Endothelial cell of umbilical vein (primary cell): ENCODE measurements at regions not wholly inside any gene's neighbourhood (a gene's known extent, or its start where the extent isn't known, plus 50 kb on each side); places are given as distances from the start of the nearest gene placed in this dataset.
A peak's percentile ranks its signal among the peaks of the same experiment; 100 is the strongest.

Source experiments
- BruUV-seq: library from RNA; stranded (reverse); fragments of 400-500 nt; replicated peaks from 2 replicates; lab custom pipeline; 2021; lab: Mats Ljungman, UMichigan
- CTCF ChIA-PET: fragments of 300-600, 350-600 bp; sonication (Branson Sonifier 250); formaldehyde crosslinking; loops from one replicate; lab custom pipeline; 2021; ENCODE audit warnings: antibody characterized with exemption, inconsistent platforms; lab: Charles Lee
- POLR2A ChIA-PET: fragments of 300-600, 350-600 bp; sonication (Branson Sonifier 250); formaldehyde crosslinking; loops from one replicate; lab custom pipeline; 2021; ENCODE audit warnings: antibody characterized with exemption, inconsistent platforms; lab: Charles Lee
- DNase-seq: peaks from one replicate; pipeline ENCODE4 v3.0.0-alpha.2; 2011; ENCODE audit warnings: low read depth, low spot score
- FAIRE-seq: peaks from 2 replicates; lab custom pipeline; 2011; peaks lifted over from hg19 to GRCh38; lab: Jason Lieb, UNC
- H2AFZ ChIP-seq: 2 replicates; pipeline ENCODE4 v1.6.0; 2012; ENCODE audit warnings: low read depth, low read length, control low read depth, inconsistent platforms
- H3K27ac ChIP-seq: 2 replicates; pipeline ENCODE4 v1.5.1; 2011; ENCODE audit warnings: low read depth, mild to moderate bottlenecking, control low read depth, low read length, moderate library complexity; ENCODE audit not compliant: insufficient read depth
- H3K27me3 ChIP-seq, 2 experiments: 2 replicates each; pipeline versions ENCODE4 v1.6.0 to v1.6.1; 2011; ENCODE audit warnings: low read length in 2 of 2, mixed read lengths in 1 of 2; ENCODE audit not compliant: control insufficient read depth in 2 of 2, insufficient read depth in 2 of 2
- H3K36me3 ChIP-seq, 2 experiments: 2 replicates in 1 of 2; 3 replicates in 1 of 2; pipeline ENCODE4 v1.5.1; 2011; ENCODE audit warnings: low read length in 2 of 2, mild to moderate bottlenecking in 1 of 2, moderate library complexity in 1 of 2; ENCODE audit not compliant: control insufficient read depth in 2 of 2, insufficient read depth in 2 of 2; ENCODE audit errors: extremely low read depth in 1 of 2
- H3K4me1 ChIP-seq: 3 replicates; pipeline ENCODE4 v1.5.1; 2011; ENCODE audit warnings: mild to moderate bottlenecking, low read length; ENCODE audit not compliant: control insufficient read depth, insufficient read depth; ENCODE audit errors: extremely low read depth
- H3K4me2 ChIP-seq: 2 replicates; pipeline ENCODE4 v1.6.1; 2011; ENCODE audit warnings: low read length, control low read depth, mixed read lengths; ENCODE audit not compliant: insufficient read depth
- H3K4me3 ChIP-seq, 3 experiments: fragments of 200-600 bp in 1 of 3; sonication (generic), shearing (Covaris generic) in 1 of 3; replicated peaks in 1 of 3; 2 replicates each; pipeline ENCODE4 v1.5.1; 2011 to 2016; ENCODE audit warnings: control low read depth in 3 of 3, low read length in 3 of 3, mild to moderate bottlenecking in 2 of 3, inconsistent platforms in 1 of 3, low read depth in 1 of 3, moderate library complexity in 1 of 3; ENCODE audit not compliant: insufficient read depth in 1 of 3
- H3K79me2 ChIP-seq: 2 replicates; pipeline ENCODE4 v1.6.0; 2012; ENCODE audit warnings: low read length, inconsistent platforms; ENCODE audit not compliant: control insufficient read depth, insufficient read depth
- H3K9ac ChIP-seq: replicated peaks from 2 replicates; pipeline ENCODE3; 2011; ENCODE audit warnings: low read length, control low read depth; ENCODE audit not compliant: insufficient read depth; ENCODE audit errors: extremely low read depth
- H3K9me1 ChIP-seq: replicated peaks from 3 replicates; pipeline ENCODE4 v1.6.0; 2011; ENCODE audit warnings: mild to moderate bottlenecking, low read length; ENCODE audit not compliant: control insufficient read depth, insufficient read depth; ENCODE audit errors: extremely low read depth
- H3K9me3 ChIP-seq: replicated peaks from 2 replicates; pipeline ENCODE4 v1.5.1; 2012; ENCODE audit warnings: low read length, inconsistent platforms; ENCODE audit not compliant: control insufficient read depth, insufficient read depth
- H4K20me1 ChIP-seq: replicated peaks from 2 replicates; pipeline ENCODE3; 2011; ENCODE audit warnings: mild to moderate bottlenecking, low read length; ENCODE audit not compliant: control insufficient read depth, insufficient read depth; ENCODE audit errors: extremely low read depth
- EZH2 ChIP-seq: IDR thresholded peaks from 2 replicates; pipeline ENCODE4 v1.6.1; 2012; ENCODE audit warnings: borderline replicate concordance, low read depth, mild to moderate bottlenecking, moderate library complexity, low read length, inconsistent platforms; ENCODE audit not compliant: severe bottlenecking
- FOS ChIP-seq: IDR thresholded peaks from 2 replicates; pipeline ENCODE4 v1.6.1; 2011; ENCODE audit warnings: mild to moderate bottlenecking, low read length, moderate library complexity, borderline replicate concordance; ENCODE audit not compliant: insufficient read depth
- GATA2 ChIP-seq: IDR thresholded peaks from 2 replicates; pipeline ENCODE4 v1.7.0; 2011; ENCODE audit warnings: low read depth, mild to moderate bottlenecking, moderate library complexity, mixed read lengths, low read length; ENCODE audit not compliant: insufficient read length, insufficient read depth
- JUN ChIP-seq: IDR thresholded peaks from 2 replicates; pipeline ENCODE4 v1.6.1; 2011; ENCODE audit warnings: borderline replicate concordance, low read depth; ENCODE audit not compliant: insufficient read length, insufficient read depth
- MAX ChIP-seq: IDR thresholded peaks from 2 replicates; pipeline ENCODE4 v1.6.1; 2011; ENCODE audit not compliant: insufficient read depth, insufficient read length
- MYC ChIP-seq: IDR thresholded peaks from one replicate; pipeline ENCODE4 v1.6.1; 2011; ENCODE audit warnings: mild to moderate bottlenecking, low read depth, low read length
- POLR2A ChIP-seq: IDR thresholded peaks from 2 replicates; pipeline ENCODE4 v1.6.1; 2012; ENCODE audit warnings: low read depth, mild to moderate bottlenecking, control low read depth, low read length
- POLR2AphosphoS5 ChIP-seq: IDR thresholded peaks from 2 replicates; pipeline ENCODE4 v1.6.1; 2012; ENCODE audit warnings: low read depth, mild to moderate bottlenecking, control low read depth, low read length, moderate library complexity; ENCODE audit not compliant: insufficient read depth
- dilution Hi-C: fragments of 300-500 bp; cut with MboI; formaldehyde crosslinking; loops from one replicate; pipeline ENCODE4 v1.15.0; 2019; ENCODE audit warnings: low sequenced_read_pairs; ENCODE audit not compliant: extremely low pct_ligation_motif_present
- intact Hi-C: fragments of 100-400 bp; cut with micrococcal nuclease; formaldehyde crosslinking; loops from one replicate; pipeline ENCODE4 v1.10.0; 2022
- TF ChIP-seq, protein P1 (sequence below), 2 donors: IDR thresholded peaks; 1 replicate in 1 of 2; 2 replicates in 1 of 2; pipeline ENCODE4 v1.5.1; 2011; ENCODE audit warnings: low read length in 2 of 2, mild to moderate bottlenecking in 2 of 2, moderate library complexity in 2 of 2, control low read depth in 1 of 2, inconsistent platforms in 1 of 2, low read depth in 1 of 2; ENCODE audit not compliant: insufficient read depth in 1 of 2; ENCODE audit errors: extremely low read depth in 1 of 2

- Histone ChIP-seq H3K4me3 (no peak overlapping the region), H2AFZ (no peak overlapping the region), H3K4me1 (no peaks in the 10 kb centered on the region), H3K9me1 (no peaks in the 10 kb centered on the region), H3K79me2 (no peaks in the 10 kb centered on the region), H3K9ac (no peak overlapping the region), H4K20me1 (no peaks in the 10 kb centered on the region), H3K27me3 (no peaks in the 10 kb centered on the region), H3K4me2 (no peak overlapping the region), H3K9me3 (no peaks in the 10 kb centered on the region), H3K36me3 (no peaks in the 10 kb centered on the region), H3K27ac (no peak overlapping the region)
- ChIA-PET CTCF (no interaction called here), POLR2A (no interaction called here)
- no peak for FAIRE-seq
- TF ChIP-seq MAX (no peak), GATA2 (peak; percentile 41)
- DNase-seq, result peak; percentile 1
- BruUV-seq, result no TSS peak
- dilution Hi-C loops (no loop called here), intact Hi-C loops (loop anchor here (10.0 kb wide), 1 partner anchor 315 kb away; no protein-coding TSS in a partner anchor)
Measured at GRCh38 chr13:58999851-59000250, 1163.9 kb downstream of the DIAPH3 start.

GRCh38 chr13:59000770-59001169 is 1163.0 kb downstream of the DIAPH3 start:
- DNase-seq (no peak), FAIRE-seq (no peak)
- Histone ChIP-seq H3K79me2 (no peaks in the 10 kb centered on the region), H3K9me3 (no peaks in the 10 kb centered on the region), H4K20me1 (no peaks in the 10 kb centered on the region), H3K27me3 (no peaks in the 10 kb centered on the region), H3K36me3 (no peaks in the 10 kb centered on the region), H3K9me1 (no peaks in the 10 kb centered on the region), H3K4me1 (no peaks in the 10 kb centered on the region), H2AFZ (no peak overlapping the region), H3K4me3 (no peak overlapping the region), H3K4me2 (no peak overlapping the region), H3K27ac (no peak overlapping the region), H3K9ac (no peak overlapping the region)
- no TSS peak for BruUV-seq
- POLR2A ChIA-PET, result no interaction called here
- dilution Hi-C loops (no loop called here), intact Hi-C loops (no loop called here)
- CTCF ChIA-PET, result interaction anchor here (1.4 kb wide), 1 partner anchor 9 kb away, joined by 3 read pairs; no protein-coding TSS in a partner anchor
- TF ChIP-seq MAX (no peak), EZH2 (no peak), MYC (no peak), POLR2A (no peak), GATA2 (no peak), FOS (no peak), JUN (no peak), POLR2AphosphoS5 (no peak)
- TF ChIP-seq, protein P1, sequence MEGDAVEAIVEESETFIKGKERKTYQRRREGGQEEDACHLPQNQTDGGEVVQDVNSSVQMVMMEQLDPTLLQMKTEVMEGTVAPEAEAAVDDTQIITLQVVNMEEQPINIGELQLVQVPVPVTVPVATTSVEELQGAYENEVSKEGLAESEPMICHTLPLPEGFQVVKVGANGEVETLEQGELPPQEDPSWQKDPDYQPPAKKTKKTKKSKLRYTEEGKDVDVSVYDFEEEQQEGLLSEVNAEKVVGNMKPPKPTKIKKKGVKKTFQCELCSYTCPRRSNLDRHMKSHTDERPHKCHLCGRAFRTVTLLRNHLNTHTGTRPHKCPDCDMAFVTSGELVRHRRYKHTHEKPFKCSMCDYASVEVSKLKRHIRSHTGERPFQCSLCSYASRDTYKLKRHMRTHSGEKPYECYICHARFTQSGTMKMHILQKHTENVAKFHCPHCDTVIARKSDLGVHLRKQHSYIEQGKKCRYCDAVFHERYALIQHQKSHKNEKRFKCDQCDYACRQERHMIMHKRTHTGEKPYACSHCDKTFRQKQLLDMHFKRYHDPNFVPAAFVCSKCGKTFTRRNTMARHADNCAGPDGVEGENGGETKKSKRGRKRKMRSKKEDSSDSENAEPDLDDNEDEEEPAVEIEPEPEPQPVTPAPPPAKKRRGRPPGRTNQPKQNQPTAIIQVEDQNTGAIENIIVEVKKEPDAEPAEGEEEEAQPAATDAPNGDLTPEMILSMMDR (IDR thresholded peaks at IDR 0.05; ENCODE audit: extremely low read depth in 1 of 2, insufficient read depth in 1 of 2, low read depth in 1 of 2, low read length in 2 of 2), result no peak
